H1 (cell line): ENCODE measurements at regions not wholly inside any gene's neighbourhood (a gene's known extent, or its start where the extent isn't known, plus 50 kb on each side); places are given as distances from the start of the nearest gene placed in this dataset.

ENCODE experiments used
- CHD7 ChIP-seq: fragments of 300-600 bp; sonication (generic); IDR thresholded peaks from 2 replicates; pipeline ENCODE4 v1.7.1; 2012; ENCODE audit warnings: low read length, moderate library complexity, mild to moderate bottlenecking, inconsistent platforms; ENCODE audit not compliant: insufficient replicate concordance
- EGR1 ChIP-seq: IDR thresholded peaks from 2 replicates; pipeline ENCODE4 v1.6.1; 2011; ENCODE audit warnings: low read depth, low read length, borderline replicate concordance
- JUN ChIP-seq: IDR thresholded peaks from 2 replicates; pipeline ENCODE4 v1.6.1; 2011; ENCODE audit warnings: low read depth, mild to moderate bottlenecking, improper control_type of control experiment, low read length
- RFX5 ChIP-seq: IDR thresholded peaks from 2 replicates; pipeline ENCODE4 v1.6.1; 2011; ENCODE audit warnings: low read depth, low read length, improper control_type of control experiment, borderline replicate concordance
- RXRA ChIP-seq: IDR thresholded peaks from 2 replicates; pipeline ENCODE4 v1.6.1; 2011; ENCODE audit warnings: low read depth, mild to moderate bottlenecking, low read length, moderate library complexity; ENCODE audit not compliant: insufficient read depth
- SP2 ChIP-seq: IDR thresholded peaks from 2 replicates; pipeline ENCODE4 v1.6.1; 2012; ENCODE audit warnings: mild to moderate bottlenecking, low read length, inconsistent platforms
- TAF1 ChIP-seq: IDR thresholded peaks from 2 replicates; pipeline ENCODE4 v1.6.1; 2011; ENCODE audit warnings: mild to moderate bottlenecking, low read depth, low read length
- TBP ChIP-seq: IDR thresholded peaks from 2 replicates; pipeline ENCODE4 v1.6.1; 2011; ENCODE audit warnings: low read depth, low read length, improper control_type of control experiment
- TEAD4 ChIP-seq: IDR thresholded peaks from 2 replicates; pipeline ENCODE4 v1.6.1; 2012; ENCODE audit warnings: low read depth, low read length, inconsistent platforms, mixed read lengths

- TF ChIP-seq CHD7 (no peak), RFX5 (no peak), EGR1 (no peak), TEAD4 (no peak), RXRA (no peak), TBP (no peak), SP2 (no peak), JUN (no peak), TAF1 (no peak)
These were observed 169.4 kb downstream of the KIF26A start (continued) for GRCh38 chr14:104307627-104308401.
